ENCODE measurements at regions not wholly inside any gene's neighbourhood (a gene's known extent, or its start where the extent isn't known, plus 50 kb on each side); places are given as distances from the start of the nearest gene placed in this dataset.

DNA sequence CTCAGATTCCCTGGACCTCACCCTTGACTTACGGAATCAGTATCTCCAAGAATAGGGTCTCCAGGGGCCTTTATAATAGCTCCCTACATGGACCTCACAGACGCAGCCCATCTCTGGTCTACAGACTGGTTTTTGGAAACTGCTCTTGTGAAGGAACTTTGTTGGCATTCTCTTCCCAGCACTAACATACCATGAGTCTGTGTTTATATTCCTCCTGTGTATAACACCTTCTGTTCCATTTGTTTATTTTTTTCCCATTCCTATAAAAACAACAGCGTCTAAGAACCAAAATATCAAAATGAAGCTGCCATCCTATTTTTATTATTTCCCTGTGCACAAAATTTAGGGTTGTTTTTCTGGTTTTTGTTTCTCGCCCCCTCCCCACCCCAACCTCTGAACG, 131.1 kb downstream of the NEDD1 start:
- TF ChIP-seq EZH2 (IDR thresholded peaks at IDR 0.05; ENCODE audit: borderline replicate concordance, low read length): no peak
- TF ChIP-seq CTCF (IDR thresholded peaks at IDR 0.05; ENCODE audit: low read length): no peak
- Histone ChIP-seq H3K79me2 (ENCODE audit: insufficient read depth, low read length) (no peaks in the 10 kb centered on the region), H3K4me2 (ENCODE audit: low read length) (no peak overlapping the region), H4K20me1 (ENCODE audit: insufficient read depth, low read length) (no peaks in the 10 kb centered on the region), H3K27ac (ENCODE audit: low read depth, low read length, poor library complexity, severe bottlenecking) (no peak overlapping the region), H3K27me3 (ENCODE audit: insufficient read depth, low read length) (no peaks in the 10 kb centered on the region), H3K9me2 (ENCODE audit: low read depth, low read length) (no peaks in the 10 kb centered on the region), H3K4me3 (ENCODE audit: low read depth, low read length, poor library complexity, severe bottlenecking) (no peak overlapping the region), H3K9ac (ENCODE audit: low read length) (no peak overlapping the region), H3K4me1 (ENCODE audit: insufficient read depth, low read length, severe bottlenecking) (no peaks in the 10 kb centered on the region), H3F3A (ENCODE audit: insufficient read depth, low read length) (no peaks in the 10 kb centered on the region), H3K9me3 (ENCODE audit: low read length) (no peaks in the 10 kb centered on the region), H2AFZ (ENCODE audit: low read length) (no peak overlapping the region), H3K36me3 (ENCODE audit: insufficient read depth, low read length) (no peaks in the 10 kb centered on the region)

DNA sequence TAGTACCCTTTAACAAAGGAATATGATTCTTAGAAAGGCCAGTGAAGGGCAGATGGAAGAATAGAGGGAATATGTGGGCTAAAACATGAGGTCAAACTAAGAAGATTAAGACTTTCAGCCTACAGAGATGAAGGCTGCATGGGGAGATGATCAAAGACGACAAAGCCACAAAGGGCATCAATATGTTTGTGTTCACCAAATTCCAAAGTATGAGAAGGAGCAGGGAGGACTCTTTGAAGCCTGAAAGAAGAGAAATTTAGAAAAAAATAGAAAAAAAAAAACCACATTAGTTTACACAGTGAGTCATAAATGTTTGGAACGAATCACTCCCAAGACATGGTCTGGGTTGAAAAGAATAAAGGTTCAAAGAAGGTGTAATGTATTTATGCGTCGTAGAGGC, 131.8 kb downstream of the NEDD1 start:
- Histone ChIP-seq H2AFZ (ENCODE audit: low read length) (no peak overlapping the region), H3K27ac (ENCODE audit: low read depth, low read length, poor library complexity, severe bottlenecking) (no peak overlapping the region), H4K20me1 (ENCODE audit: insufficient read depth, low read length) (no peaks in the 10 kb centered on the region), H3K9me2 (ENCODE audit: low read depth, low read length) (no peaks in the 10 kb centered on the region), H3K4me3 (ENCODE audit: low read depth, low read length, poor library complexity, severe bottlenecking) (no peak overlapping the region), H3K9me3 (ENCODE audit: low read length) (no peaks in the 10 kb centered on the region), H3K27me3 (ENCODE audit: insufficient read depth, low read length) (no peaks in the 10 kb centered on the region), H3K79me2 (ENCODE audit: insufficient read depth, low read length) (no peaks in the 10 kb centered on the region), H3K4me1 (ENCODE audit: insufficient read depth, low read length, severe bottlenecking) (no peaks in the 10 kb centered on the region), H3K36me3 (ENCODE audit: insufficient read depth, low read length) (no peaks in the 10 kb centered on the region), H3K4me2 (ENCODE audit: low read length) (no peak overlapping the region), H3F3A (ENCODE audit: insufficient read depth, low read length) (no peaks in the 10 kb centered on the region), H3K9ac (ENCODE audit: low read length) (no peak overlapping the region)
- TF ChIP-seq EZH2 (IDR thresholded peaks at IDR 0.05; ENCODE audit: borderline replicate concordance, low read length) (no peak), CTCF (IDR thresholded peaks at IDR 0.05; ENCODE audit: low read length) (no peak)

- H3K79me2 ChIP-seq (ENCODE audit: insufficient read depth, low read length): no peaks in the 10 kb centered on the region
- no peaks in the 10 kb centered on the region for H3K4me1 ChIP-seq (ENCODE audit: insufficient read depth, low read length, severe bottlenecking)
- no peak overlapping the region for H2AFZ ChIP-seq (ENCODE audit: low read length)
- H3K9me2 ChIP-seq (ENCODE audit: low read depth, low read length): no peaks in the 10 kb centered on the region
- no peak overlapping the region for H3K4me2 ChIP-seq (ENCODE audit: low read length)
- no peak overlapping the region for H3K4me3 ChIP-seq (ENCODE audit: low read depth, low read length, poor library complexity, severe bottlenecking)
- H3K27me3 ChIP-seq (ENCODE audit: insufficient read depth, low read length): no peaks in the 10 kb centered on the region; the same call in 1 of the 2 replicates
- no peaks in the 10 kb centered on the region for H3F3A ChIP-seq (ENCODE audit: insufficient read depth, low read length)
- no peak overlapping the region for H3K27ac ChIP-seq (ENCODE audit: low read depth, low read length, poor library complexity, severe bottlenecking)
- no peaks in the 10 kb centered on the region for H3K9me3 ChIP-seq (ENCODE audit: low read length)
- H3K9ac ChIP-seq (ENCODE audit: low read length): no peak overlapping the region
- H4K20me1 ChIP-seq (ENCODE audit: insufficient read depth, low read length): no peaks in the 10 kb centered on the region
- no peaks in the 10 kb centered on the region for H3K36me3 ChIP-seq (ENCODE audit: insufficient read depth, low read length)
- TF ChIP-seq CTCF (IDR thresholded peaks at IDR 0.05; ENCODE audit: low read length) (no peak), EZH2 (IDR thresholded peaks at IDR 0.05; ENCODE audit: borderline replicate concordance, low read length) (no peak)
These were observed 139.8 kb downstream of the NEDD1 start for GRCh38 chr12:97046901-97047300.
